GM23248 (cell line): ENCODE measurements at regions not wholly inside any gene's neighbourhood (a gene's known extent, or its start where the extent isn't known, plus 50 kb on each side); places are given as distances from the start of the nearest gene placed in this dataset.
A peak's percentile ranks its signal among the peaks of the same experiment; 100 is the strongest.

Experiments
- DNase-seq: peaks from one replicate; pipeline ENCODE4 v3.0.0-alpha.2; 2015
- H2AFZ ChIP-seq: fragments of 200-600 bp; sonication (generic); 2 replicates; pipeline ENCODE4 v1.6.1; 2016; ENCODE audit warnings: antibody characterized with exemption
- H3F3A ChIP-seq: fragments of 200-600 bp; sonication (generic); 2 replicates; pipeline ENCODE4 v1.6.1; 2016; ENCODE audit warnings: mild to moderate bottlenecking, antibody characterized with exemption, mixed run types; ENCODE audit not compliant: insufficient read depth
- H3K27ac ChIP-seq: fragments of 200-600 bp; sonication (generic); 2 replicates; pipeline ENCODE4 v1.5.1; 2016; ENCODE audit warnings: mild to moderate bottlenecking
- H3K27me3 ChIP-seq: fragments of 200-600 bp; sonication (generic); replicated peaks from 2 replicates; pipeline ENCODE4 v1.6.1; 2016; ENCODE audit warnings: mild to moderate bottlenecking; ENCODE audit not compliant: insufficient read depth
- H3K36me3 ChIP-seq: fragments of 200-600 bp; sonication (generic); 2 replicates; pipeline ENCODE4 v1.6.1; 2016; ENCODE audit warnings: low read depth, mild to moderate bottlenecking
- H3K4me1 ChIP-seq: fragments of 200-600 bp; sonication (generic); 2 replicates; pipeline ENCODE4 v1.6.1; 2016; ENCODE audit warnings: mild to moderate bottlenecking; ENCODE audit not compliant: insufficient read depth
- H3K4me2 ChIP-seq: fragments of 200-600 bp; sonication (generic); one replicate; pipeline ENCODE4 v1.6.1; 2016; ENCODE audit warnings: mild to moderate bottlenecking; ENCODE audit not compliant: unreplicated experiment
- H3K4me3 ChIP-seq: fragments of 200-600 bp; sonication (generic); 2 replicates; pipeline ENCODE4 v1.5.1; 2016; ENCODE audit warnings: mild to moderate bottlenecking
- H3K79me2 ChIP-seq: fragments of 200-600 bp; sonication (generic); 2 replicates; pipeline ENCODE4 v1.6.1; 2016; ENCODE audit warnings: mild to moderate bottlenecking; ENCODE audit not compliant: insufficient read depth
- H3K9ac ChIP-seq: fragments of 200-600 bp; sonication (generic); 2 replicates; pipeline ENCODE4 v1.6.1; 2016; ENCODE audit warnings: mild to moderate bottlenecking
- H3K9me2 ChIP-seq: fragments of 200-600 bp; sonication (generic); 2 replicates; pipeline ENCODE4 v1.6.1; 2016; ENCODE audit warnings: mixed run types, mild to moderate bottlenecking, moderate library complexity; ENCODE audit not compliant: insufficient read depth
- H3K9me3 ChIP-seq: fragments of 200-600 bp; sonication (generic); one replicate; pipeline ENCODE4 v1.6.1; 2017; ENCODE audit warnings: low read depth
- H4K20me1 ChIP-seq: fragments of 200-600 bp; sonication (generic); 2 replicates; pipeline ENCODE4 v1.6.0; 2016; ENCODE audit not compliant: insufficient read depth
- EZH2 ChIP-seq: fragments of 200-600 bp; sonication (generic); IDR thresholded peaks from 2 replicates; pipeline ENCODE4 v1.6.1; 2018; ENCODE audit warnings: antibody characterized with exemption, mild to moderate bottlenecking; ENCODE audit not compliant: insufficient read depth, poor library complexity, severe bottlenecking
- EZH2phosphoT487 ChIP-seq: fragments of 200-600 bp; sonication (generic); IDR thresholded peaks from 2 replicates; pipeline ENCODE4 v1.6.1; 2018; ENCODE audit warnings: antibody characterized with exemption, moderate library complexity, mild to moderate bottlenecking, low read depth; ENCODE audit not compliant: insufficient read depth
- WGBS, 2 experiments: methylation state at CpG; one replicate each; pipeline ENCODE4 v1.1.6; 2015 to 2017; ENCODE audit warnings: low lambda C conversion rate in 2 of 2, low coverage in 1 of 2; ENCODE audit errors: missing lambda C conversion rate in 2 of 2; 5-methylcytosine and 5-hydroxymethylcytosine counted together
- in situ Hi-C: fragments of 300-500 bp; cut with MboI; formaldehyde crosslinking; loops from 2 replicates; pipeline ENCODE4 v1.15.0; 2020

DNA sequence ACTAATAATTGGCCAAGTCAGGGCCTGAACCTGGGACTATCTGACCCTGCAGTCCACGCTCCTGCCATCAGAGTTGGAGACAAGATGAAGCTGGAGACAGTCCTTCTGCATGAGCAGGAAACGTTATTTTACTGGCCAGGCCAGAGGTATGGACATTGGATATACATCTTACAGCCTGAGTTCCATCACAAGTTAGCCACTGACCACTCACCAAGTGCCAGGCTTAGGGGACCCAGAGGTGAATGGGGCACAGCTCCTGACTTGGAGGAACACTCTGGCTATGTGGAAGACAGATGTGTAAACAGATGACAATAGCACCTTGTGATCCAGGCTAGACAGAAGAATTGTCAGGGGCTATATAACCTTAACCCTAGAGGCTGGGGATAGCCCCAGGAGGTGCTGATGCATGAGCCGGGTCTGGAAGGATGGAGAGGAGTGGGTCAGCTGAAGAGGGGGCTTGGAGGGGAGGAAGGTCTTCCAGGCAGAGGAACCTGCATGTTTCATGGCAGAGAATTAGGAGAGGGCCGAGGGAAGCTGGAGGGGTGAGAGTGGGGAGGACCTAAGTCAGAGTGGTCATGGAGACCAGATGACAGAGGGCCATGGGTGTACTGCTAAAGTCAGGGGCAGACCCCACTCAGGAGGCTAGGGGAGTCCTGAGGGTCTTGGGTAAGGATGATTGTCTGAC, 52.5 kb upstream of the DMRTB1 start:
- Histone ChIP-seq H3K27me3 (peaks cover 47% of the 10 kb centered on the region), H2AFZ (no peak overlapping the region), H3K4me2 (no peak overlapping the region), H3K36me3 (no peaks in the 10 kb centered on the region), H3K27ac (no peak overlapping the region), H3F3A (no peaks in the 10 kb centered on the region), H3K4me3 (no peak overlapping the region), H3K9me2 (no peaks in the 10 kb centered on the region), H3K9ac (no peak overlapping the region), H4K20me1 (no peaks in the 10 kb centered on the region), H3K4me1 (peaks cover 13% of the 10 kb centered on the region; the same call in 1 of the 2 replicates), H3K9me3 (no peaks in the 10 kb centered on the region), H3K79me2 (no peaks in the 10 kb centered on the region)
- no peak for DNase-seq
- WGBS, 2 experiments, result 47 to 50% methylated on average over 3 to 4 of the region's 4 CpGs
- in situ Hi-C loops, result no loop called here
- TF ChIP-seq EZH2phosphoT487 (no peak), EZH2 (no peak)

DNA sequence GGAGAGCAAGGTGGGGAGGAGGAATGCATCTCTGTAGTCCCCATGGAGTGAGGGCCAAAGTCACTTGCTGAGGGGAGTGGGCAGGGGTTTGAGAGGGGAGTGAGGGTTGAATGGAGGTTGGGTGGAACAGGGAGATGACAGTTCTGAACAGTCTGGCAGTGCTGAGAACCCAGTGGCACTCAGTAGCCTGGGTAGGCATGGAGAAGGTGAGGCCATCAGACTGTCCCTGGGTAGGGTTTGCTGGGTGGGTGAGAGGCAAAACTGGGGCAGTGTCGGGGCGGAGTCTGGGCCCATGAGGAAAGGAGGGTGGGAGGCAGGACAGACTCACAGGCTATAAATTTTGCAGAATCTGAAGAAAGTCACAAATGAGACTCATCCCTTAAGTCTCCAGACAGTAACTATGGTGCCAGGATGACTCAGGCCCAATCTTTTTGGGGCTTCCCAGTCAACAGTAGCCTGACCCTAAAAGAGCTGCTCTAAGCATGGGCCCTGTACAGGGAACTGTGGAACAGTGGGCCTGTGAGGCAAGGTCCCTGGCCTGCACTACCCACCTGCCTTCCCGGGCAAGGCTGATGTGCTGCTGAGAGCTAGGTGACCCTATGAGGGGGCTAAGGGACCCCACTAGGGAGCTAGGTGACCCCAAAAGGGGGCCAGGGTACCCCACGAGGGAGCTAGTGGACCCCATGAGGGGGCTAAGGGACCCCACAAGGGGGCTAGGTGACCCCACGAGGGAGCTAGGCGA, 51.0 kb upstream of the DMRTB1 start:
- no peaks in the 10 kb centered on the region for H3K9me3 ChIP-seq
- peaks cover 34% of the 10 kb centered on the region for H3K27me3 ChIP-seq
- H3K27ac ChIP-seq, result no peak overlapping the region
- H3K4me1 ChIP-seq, result peaks cover 27% of the 10 kb centered on the region
- in situ Hi-C loops, result no loop called here
- no peak overlapping the region for H2AFZ ChIP-seq
- H3K9ac ChIP-seq, result no peak overlapping the region
- 69 to 77% methylated on average over 4 to 6 of the region's 6 CpGs for WGBS, 2 experiments
- H4K20me1 ChIP-seq, result no peaks in the 10 kb centered on the region
- no peaks in the 10 kb centered on the region for H3K36me3 ChIP-seq
- peaks cover 7% of the 10 kb centered on the region for H3F3A ChIP-seq
- no peaks in the 10 kb centered on the region for H3K79me2 ChIP-seq
- DNase-seq, result peak; percentile 61
- TF ChIP-seq EZH2phosphoT487 (no peak), EZH2 (no peak)
- no peak overlapping the region for H3K4me3 ChIP-seq
- H3K9me2 ChIP-seq, result no peaks in the 10 kb centered on the region
- no peak overlapping the region for H3K4me2 ChIP-seq

DNA sequence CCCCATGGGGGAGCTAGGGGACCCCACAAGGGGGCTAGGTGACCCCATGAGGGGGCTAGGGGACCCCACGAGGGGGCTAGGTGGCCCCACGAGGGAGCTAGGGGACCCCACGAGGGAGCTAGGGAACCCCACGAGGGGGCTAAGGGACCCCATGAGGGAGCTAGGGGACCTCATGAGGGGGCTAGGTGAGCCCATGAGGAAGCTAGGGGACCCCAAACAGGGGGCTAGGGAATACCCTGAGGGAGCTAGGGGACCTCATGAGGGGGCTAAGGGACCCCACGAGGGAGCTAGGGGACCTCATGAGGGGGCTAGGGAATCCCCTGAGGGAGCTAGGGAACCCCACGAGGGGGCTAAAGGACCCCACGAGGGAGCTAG, 50.5 kb upstream of the DMRTB1 start:
- H4K20me1 ChIP-seq, result no peaks in the 10 kb centered on the region
- H3F3A ChIP-seq, result peaks cover 11% of the 10 kb centered on the region
- TF ChIP-seq EZH2phosphoT487 (no peak), EZH2 (no peak)
- no peak overlapping the region for H3K4me3 ChIP-seq
- H3K79me2 ChIP-seq, result no peaks in the 10 kb centered on the region
- H3K9ac ChIP-seq, result no peak overlapping the region
- no peak overlapping the region for H3K27ac ChIP-seq
- in situ Hi-C loops, result no loop called here
- 0 to 43% methylated on average over 1 to 7 of the region's 7 CpGs for WGBS, 2 experiments
- H3K36me3 ChIP-seq, result no peaks in the 10 kb centered on the region
- no peaks in the 10 kb centered on the region for H3K9me3 ChIP-seq
- no peak for DNase-seq
- H3K27me3 ChIP-seq, result peaks cover 31% of the 10 kb centered on the region
- H3K4me1 ChIP-seq, result peaks cover 32% of the 10 kb centered on the region
- H3K4me2 ChIP-seq, result no peak overlapping the region
- no peak overlapping the region for H2AFZ ChIP-seq
- H3K9me2 ChIP-seq, result no peaks in the 10 kb centered on the region

DNA sequence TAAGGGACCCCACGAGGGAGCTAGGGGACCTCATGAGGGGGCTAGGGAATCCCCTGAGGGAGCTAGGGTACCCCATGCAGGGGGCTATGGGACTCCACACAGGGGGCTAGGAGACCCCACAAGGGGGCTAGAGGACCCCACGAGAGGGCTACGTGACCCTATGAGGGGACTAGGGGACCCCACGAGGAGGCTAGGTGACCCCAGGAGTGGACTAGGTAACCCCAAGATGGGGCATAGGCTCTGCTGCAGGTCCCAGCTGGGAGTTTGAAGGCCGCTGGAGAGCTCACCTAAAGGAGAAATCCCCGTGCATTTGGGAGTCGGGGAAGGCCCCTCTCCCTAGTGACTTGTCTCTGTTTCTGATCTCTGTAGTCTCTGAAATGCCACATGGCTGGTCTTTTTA, 50.0 kb upstream of the DMRTB1 start:
- Histone ChIP-seq H2AFZ (no peak overlapping the region), H3K36me3 (no peaks in the 10 kb centered on the region), H4K20me1 (no peaks in the 10 kb centered on the region), H3K4me1 (peaks cover 36% of the 10 kb centered on the region), H3F3A (peaks cover 16% of the 10 kb centered on the region), H3K9ac (no peak overlapping the region), H3K27me3 (peaks cover 26% of the 10 kb centered on the region), H3K4me2 (no peak overlapping the region), H3K79me2 (no peaks in the 10 kb centered on the region), H3K4me3 (no peak overlapping the region), H3K9me3 (no peaks in the 10 kb centered on the region), H3K9me2 (no peaks in the 10 kb centered on the region), H3K27ac (no peak overlapping the region)
- TF ChIP-seq EZH2 (no peak), EZH2phosphoT487 (no peak)
- DNase-seq, result no peak
- in situ Hi-C loops, result no loop called here
- 21 to 34% methylated on average over 6 to 7 of the region's 7 CpGs for WGBS, 2 experiments
